GM12878 (cell line): ENCODE measurements at regions not wholly inside any gene's neighbourhood (a gene's known extent, or its start where the extent isn't known, plus 50 kb on each side); places are given as distances from the start of the nearest gene placed in this dataset.

ENCODE experiments used
- CBFB ChIP-seq: IDR thresholded peaks from 2 replicates; pipeline ENCODE4 v1.6.1; 2016; ENCODE audit warnings: antibody characterized with exemption, low read depth
- GATAD2B ChIP-seq: fragments of 450-650 bp; conservative IDR thresholded peaks from 2 replicates; pipeline ENCODE4 v1.6.1; 2017; ENCODE audit warnings: low read depth, mild to moderate bottlenecking, moderate library complexity
- PBX3 ChIP-seq: IDR thresholded peaks from 2 replicates; pipeline ENCODE4 v1.6.1; 2011; ENCODE audit warnings: mild to moderate bottlenecking, low read depth, low read length, moderate library complexity; ENCODE audit not compliant: insufficient replicate concordance
- POLR2A ChIP-seq: IDR thresholded peaks from 2 replicates; pipeline ENCODE4 v1.6.1; 2011; ENCODE audit warnings: low read depth, mild to moderate bottlenecking, low read length
- REST ChIP-seq: IDR thresholded peaks from 2 replicates; pipeline ENCODE4 v1.6.1; 2012; ENCODE audit warnings: mild to moderate bottlenecking, low read depth, low read length
- ZBTB33 ChIP-seq: fragments of 450-650 bp; IDR thresholded peaks from 2 replicates; pipeline ENCODE4 v1.6.1; 2017; ENCODE audit warnings: mild to moderate bottlenecking

GRCh38 chr13:87376081-87376480 lies 295.1 kb upstream of the SLITRK5 start:
- TF ChIP-seq PBX3 (no peak), REST (no peak), POLR2A (no peak), CBFB (no peak), GATAD2B (no peak), ZBTB33 (no peak)
